Activated naive CD4-positive, alpha-beta T cell treated with anti-CD3 and anti-CD28 coated beads for 36 hours (primary cell): ENCODE measurements at regions not wholly inside any gene's neighbourhood (a gene's known extent, or its start where the extent isn't known, plus 50 kb on each side); places are given as distances from the start of the nearest gene placed in this dataset.

Experiments
- CTCF ChIA-PET: fragments of 350-600 bp; sonication (Branson Sonifier 250); formaldehyde crosslinking; loops from one replicate; lab custom pipeline; 2021; ENCODE audit warnings: antibody characterized with exemption; lab: Charles Lee
- DNase-seq: peaks from one replicate; pipeline ENCODE4 v3.0.0-alpha.2; 2020
- H3K27ac Mint-ChIP-seq: one replicate; pipeline ENCODE4 v1.8.0; 2021; ENCODE audit warnings: mild to moderate bottlenecking, mixed read lengths
- H3K27me3 Mint-ChIP-seq: one replicate; pipeline ENCODE4 v1.8.0; 2021; ENCODE audit warnings: low read depth, mixed read lengths
- H3K36me3 Mint-ChIP-seq: one replicate; pipeline ENCODE4 v1.8.0; 2021; ENCODE audit warnings: low read depth, mixed read lengths
- H3K4me1 Mint-ChIP-seq: one replicate; pipeline ENCODE4 v1.8.0; 2021; ENCODE audit warnings: low read depth, mixed read lengths
- H3K4me3 Mint-ChIP-seq: one replicate; pipeline ENCODE4 v1.8.0; 2021; ENCODE audit warnings: mild to moderate bottlenecking, moderate library complexity, mixed read lengths
- H3K9me3 Mint-ChIP-seq: one replicate; pipeline ENCODE4 v1.8.0; 2021; ENCODE audit warnings: mixed read lengths
- intact Hi-C: fragments of 100-400 bp; cut with micrococcal nuclease; formaldehyde crosslinking; loops from one replicate; pipeline ENCODE4 v1.15.1; 2023

DNA sequence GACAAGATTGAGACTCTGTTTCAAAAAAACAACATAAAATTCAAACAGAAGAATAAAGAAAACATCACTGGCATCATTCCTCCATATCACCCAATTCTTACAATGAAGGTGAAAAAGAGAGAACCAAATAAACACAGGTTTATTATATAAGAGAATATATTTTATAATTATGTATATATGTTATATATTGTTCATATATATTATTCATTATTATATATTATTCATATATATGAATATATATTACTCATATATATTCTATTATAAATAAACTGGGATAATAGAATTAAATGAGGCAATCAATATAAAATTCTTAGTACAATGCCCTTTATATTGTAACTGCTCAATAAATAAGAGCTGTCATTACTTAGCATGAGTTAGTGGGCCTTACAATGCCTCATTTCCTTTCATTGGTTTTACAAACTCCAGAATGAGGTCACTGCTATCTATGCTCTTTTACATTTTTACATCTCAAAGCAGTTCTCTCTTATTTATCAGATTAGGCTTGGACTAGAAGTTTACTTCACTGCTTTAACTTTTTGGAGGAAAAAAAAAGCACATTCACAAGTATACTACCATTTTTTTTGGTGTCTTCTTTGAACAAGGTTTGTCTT is 135.5 kb upstream of the TTC14 start:
- Mint-ChIP-seq H3K4me1 (no peaks in the 10 kb centered on the region), H3K36me3 (no peaks in the 10 kb centered on the region), H3K9me3 (no peaks in the 10 kb centered on the region), H3K27me3 (no peaks in the 10 kb centered on the region), H3K27ac (no peak overlapping the region), H3K4me3 (no peak overlapping the region)
- CTCF ChIA-PET, result no interaction called here
- DNase-seq, result no peak
- intact Hi-C loops, result no loop called here

DNA sequence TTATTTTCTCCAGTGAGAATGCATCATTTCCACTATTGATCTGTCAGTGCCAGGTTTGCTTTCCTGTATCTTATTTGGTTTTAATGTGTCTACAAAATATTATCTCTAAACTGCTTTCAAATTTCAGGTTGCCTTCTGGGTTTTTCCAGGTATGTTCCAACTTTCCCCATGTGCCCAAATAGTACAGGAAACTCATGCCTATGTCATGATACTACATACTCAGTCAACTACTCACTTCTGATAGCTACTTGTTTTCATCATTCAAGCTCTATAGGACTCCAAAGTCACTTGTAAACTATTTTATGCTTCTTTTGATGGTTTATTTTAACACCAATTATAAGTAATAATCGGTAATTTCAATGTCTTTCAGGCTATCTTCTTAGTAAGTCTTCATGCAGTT is 134.8 kb upstream of the TTC14 start:
- H3K9me3 Mint-ChIP-seq, result no peaks in the 10 kb centered on the region
- intact Hi-C loops, result no loop called here

DNA sequence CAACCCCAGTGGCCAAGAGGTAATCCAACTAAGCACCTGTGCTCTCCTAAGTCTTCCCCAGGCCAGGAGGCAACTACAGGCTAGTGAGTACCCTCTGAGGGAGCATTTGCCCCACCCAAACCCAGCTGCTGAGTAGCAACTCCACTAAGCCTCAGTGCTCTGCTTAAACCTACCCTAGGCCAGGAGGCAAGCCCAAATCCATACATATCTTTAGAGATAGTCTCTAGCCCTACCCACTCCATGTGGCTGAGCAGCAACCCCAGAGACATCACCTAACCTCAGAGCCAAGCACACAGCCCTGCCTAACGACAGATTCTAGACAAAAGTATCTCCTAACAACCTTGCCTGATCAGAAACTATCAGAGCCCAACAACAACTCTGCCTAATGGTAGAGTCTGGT is 132.8 kb upstream of the TTC14 start:
- no peak overlapping the region for H3K27ac Mint-ChIP-seq
- intact Hi-C loops, result no loop called here
- no peaks in the 10 kb centered on the region for H3K9me3 Mint-ChIP-seq
- H3K36me3 Mint-ChIP-seq, result no peaks in the 10 kb centered on the region
- CTCF ChIA-PET, result no interaction called here
- no peak overlapping the region for H3K4me3 Mint-ChIP-seq
- no peaks in the 10 kb centered on the region for H3K27me3 Mint-ChIP-seq
- no peaks in the 10 kb centered on the region for H3K4me1 Mint-ChIP-seq
- DNase-seq, result no peak

More for the DNA sequence above, 134.8 kb upstream of the TTC14 start:
- Mint-ChIP-seq H3K4me1 (no peaks in the 10 kb centered on the region), H3K27me3 (no peaks in the 10 kb centered on the region), H3K36me3 (no peaks in the 10 kb centered on the region), H3K4me3 (no peak overlapping the region), H3K27ac (no peak overlapping the region)
- DNase-seq, result no peak
- CTCF ChIA-PET, result no interaction called here

DNA sequence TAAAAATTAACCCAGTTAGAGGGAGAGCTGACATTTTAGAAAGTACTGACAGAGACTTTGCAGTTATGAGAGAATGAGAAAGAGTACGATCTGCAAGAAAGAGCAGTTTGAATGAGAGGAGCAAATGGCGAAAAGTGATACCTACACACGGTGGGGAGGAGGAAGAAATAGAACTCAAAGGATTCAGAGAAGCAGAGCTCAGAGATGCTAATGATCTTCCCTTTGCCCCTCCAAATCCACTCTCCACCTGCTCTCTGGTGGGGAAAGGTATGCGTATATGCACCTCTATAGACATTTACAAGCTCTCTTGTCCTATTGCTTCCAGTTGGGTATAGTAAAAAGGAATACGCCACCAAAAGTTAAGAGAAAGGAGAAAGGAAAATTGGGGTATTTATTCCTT is 123.3 kb upstream of the TTC14 start:
- Mint-ChIP-seq H3K27ac (no peak overlapping the region), H3K4me1 (no peaks in the 10 kb centered on the region), H3K4me3 (no peak overlapping the region), H3K9me3 (peaks cover 3% of the 10 kb centered on the region), H3K36me3 (no peaks in the 10 kb centered on the region), H3K27me3 (peaks cover 2% of the 10 kb centered on the region)
- intact Hi-C loops, result no loop called here
- DNase-seq, result no peak
- CTCF ChIA-PET, result interaction anchor here (1.3 kb wide), 1 partner anchor 14 kb away, joined by 3 read pairs; no protein-coding TSS in a partner anchor

DNA sequence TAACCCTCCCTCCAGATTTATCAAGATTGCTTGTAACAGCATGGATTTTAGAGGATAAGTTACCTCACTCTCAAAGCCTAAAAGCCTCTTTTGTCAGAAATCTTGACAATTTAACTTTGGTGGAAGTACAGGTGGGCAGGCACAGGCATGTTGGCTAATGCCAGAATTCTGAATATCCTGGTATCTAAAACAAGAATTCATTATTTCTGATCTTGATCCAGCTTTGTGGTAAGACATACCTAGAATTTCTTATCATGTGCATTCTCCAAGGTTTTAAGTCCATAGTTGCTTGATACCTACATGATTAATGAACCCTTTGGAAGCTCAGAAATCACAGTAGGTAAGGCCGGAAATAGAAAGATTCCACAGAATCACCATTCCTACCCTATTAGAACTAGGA is 109.9 kb upstream of the TTC14 start:
- intact Hi-C loops, result no loop called here
- DNase-seq, result no peak
- CTCF ChIA-PET, result no interaction called here
- H3K9me3 Mint-ChIP-seq, result peaks cover 18% of the 10 kb centered on the region
- no peaks in the 10 kb centered on the region for H3K27me3 Mint-ChIP-seq
- no peak overlapping the region for H3K27ac Mint-ChIP-seq
- no peak overlapping the region for H3K4me3 Mint-ChIP-seq
- H3K36me3 Mint-ChIP-seq, result no peaks in the 10 kb centered on the region
- H3K4me1 Mint-ChIP-seq, result no peaks in the 10 kb centered on the region

DNA sequence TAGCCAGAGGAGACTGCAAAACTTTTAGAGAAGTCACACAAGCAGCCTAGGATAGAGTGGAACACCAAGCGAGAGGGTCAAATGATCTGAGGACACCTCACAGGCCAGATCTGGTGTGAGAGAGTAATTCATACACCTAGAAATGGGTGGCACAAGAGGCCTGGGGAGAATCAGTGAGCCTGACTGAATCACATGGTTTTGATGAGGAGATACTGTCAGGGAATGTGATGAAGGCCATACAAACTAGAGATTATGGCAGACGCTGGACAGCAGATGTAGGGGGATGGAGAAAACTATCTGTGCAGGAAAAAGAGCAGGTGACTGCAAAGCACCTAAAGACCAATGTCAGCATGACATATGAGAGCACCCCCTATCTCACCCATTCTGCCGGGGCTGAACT is 105.0 kb upstream of the TTC14 start:
- H3K36me3 Mint-ChIP-seq, result no peaks in the 10 kb centered on the region
- no peak for DNase-seq
- H3K4me3 Mint-ChIP-seq, result no peak overlapping the region
- intact Hi-C loops, result no loop called here
- H3K27ac Mint-ChIP-seq, result no peak overlapping the region
- H3K9me3 Mint-ChIP-seq, result peaks cover 18% of the 10 kb centered on the region
- H3K27me3 Mint-ChIP-seq, result no peaks in the 10 kb centered on the region
- CTCF ChIA-PET, result no interaction called here
- H3K4me1 Mint-ChIP-seq, result no peaks in the 10 kb centered on the region

DNA sequence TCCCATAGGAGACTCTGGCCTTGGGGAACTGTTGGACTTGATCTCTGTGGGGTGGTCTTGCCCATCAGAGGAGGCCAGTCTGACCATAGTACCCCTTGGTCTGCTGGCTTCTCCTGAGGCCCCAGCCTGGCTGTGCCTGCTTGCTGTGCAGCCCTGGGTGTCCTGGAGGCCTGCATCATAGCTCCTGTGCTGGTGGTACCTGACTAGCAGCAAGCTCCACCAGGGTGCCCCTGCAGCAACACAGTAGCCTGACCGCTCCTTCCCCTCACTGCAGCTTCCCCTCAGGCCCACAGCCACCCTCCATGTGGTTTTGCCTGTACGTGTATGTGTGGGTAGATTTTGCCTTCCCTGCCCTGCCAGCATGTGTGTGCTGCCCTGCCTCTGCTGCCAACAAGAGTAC is 85.6 kb upstream of the TTC14 start:
- H3K27me3 Mint-ChIP-seq, result peaks cover 4% of the 10 kb centered on the region
- DNase-seq, result no peak
- intact Hi-C loops, result no loop called here
- CTCF ChIA-PET, result no interaction called here
- H3K4me3 Mint-ChIP-seq, result no peak overlapping the region
- H3K36me3 Mint-ChIP-seq, result no peaks in the 10 kb centered on the region
- no peaks in the 10 kb centered on the region for H3K4me1 Mint-ChIP-seq
- H3K27ac Mint-ChIP-seq, result no peak overlapping the region
- H3K9me3 Mint-ChIP-seq, result peaks cover 13% of the 10 kb centered on the region

DNA sequence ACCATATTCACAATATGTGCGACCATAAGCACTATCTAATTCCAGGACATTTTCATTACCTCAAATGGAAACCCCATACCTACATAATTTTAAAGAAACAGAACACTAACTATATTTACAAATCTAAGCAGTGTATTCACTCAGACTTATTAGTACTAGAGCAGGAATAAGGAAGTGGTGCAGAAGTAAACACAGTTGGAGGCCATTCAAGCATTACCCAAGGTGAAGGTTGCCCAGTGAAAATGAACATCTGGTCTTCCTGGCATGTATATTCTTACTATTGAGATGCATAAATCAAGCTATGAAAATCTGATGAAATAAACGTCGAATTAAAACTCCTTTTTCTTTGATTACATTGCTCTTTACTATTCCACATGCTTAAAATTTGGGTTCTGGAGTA is 78.9 kb upstream of the TTC14 start:
- Mint-ChIP-seq H3K4me3 (no peak overlapping the region), H3K36me3 (no peaks in the 10 kb centered on the region), H3K9me3 (peaks cover 5% of the 10 kb centered on the region), H3K4me1 (no peaks in the 10 kb centered on the region), H3K27me3 (peaks cover 2% of the 10 kb centered on the region), H3K27ac (no peak overlapping the region)
- CTCF ChIA-PET, result no interaction called here
- no peak for DNase-seq
- intact Hi-C loops, result no loop called here

DNA sequence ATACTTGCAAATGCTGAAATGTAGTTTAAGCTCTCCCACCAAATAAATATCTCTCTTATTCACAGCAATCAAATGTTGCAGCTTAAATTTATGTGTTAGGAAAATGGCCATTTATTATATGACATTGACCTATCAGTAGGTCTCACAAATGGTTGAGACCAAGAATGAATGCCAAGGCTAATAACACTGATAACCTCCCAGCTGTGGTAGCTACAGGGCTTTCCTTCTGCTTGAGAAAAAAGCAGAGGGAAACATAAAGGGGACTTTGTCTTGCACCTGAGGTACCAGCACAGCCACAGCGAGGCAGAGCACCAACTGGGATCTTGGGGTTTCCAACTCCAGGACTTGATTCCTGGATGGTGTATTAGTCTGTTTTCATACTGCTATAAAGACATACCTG is 73.1 kb upstream of the TTC14 start:
- H3K36me3 Mint-ChIP-seq, result no peaks in the 10 kb centered on the region
- H3K27ac Mint-ChIP-seq, result no peak overlapping the region
- H3K4me3 Mint-ChIP-seq, result no peak overlapping the region
- DNase-seq, result no peak
- intact Hi-C loops, result no loop called here
- CTCF ChIA-PET, result no interaction called here
- no peaks in the 10 kb centered on the region for H3K4me1 Mint-ChIP-seq
- H3K9me3 Mint-ChIP-seq, result no peaks in the 10 kb centered on the region
- H3K27me3 Mint-ChIP-seq, result peaks cover 2% of the 10 kb centered on the region

DNA sequence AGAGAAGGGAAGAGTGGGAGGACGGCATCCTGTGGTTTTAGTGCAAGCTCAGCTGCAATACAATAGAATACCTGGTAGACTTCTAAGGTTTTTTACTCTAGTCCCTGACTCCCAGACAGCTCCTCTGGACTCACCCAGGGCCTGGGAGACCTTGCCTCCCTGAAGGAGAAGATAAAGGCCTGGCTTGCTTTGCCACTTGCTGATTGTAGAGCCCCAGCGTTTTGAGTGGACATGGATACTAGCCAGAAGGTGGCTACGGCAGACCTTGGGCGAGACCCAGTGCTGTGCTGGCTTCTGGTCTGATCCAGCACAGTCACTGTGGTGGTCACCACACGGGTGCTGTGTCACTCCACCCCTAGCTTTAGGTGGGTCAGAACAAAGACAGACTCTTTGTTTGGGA is 72.2 kb upstream of the TTC14 start:
- CTCF ChIA-PET, result no interaction called here
- Mint-ChIP-seq H3K27me3 (peaks cover 2% of the 10 kb centered on the region), H3K4me1 (no peaks in the 10 kb centered on the region), H3K27ac (no peak overlapping the region), H3K4me3 (no peak overlapping the region), H3K9me3 (no peaks in the 10 kb centered on the region), H3K36me3 (no peaks in the 10 kb centered on the region)
- DNase-seq, result no peak
- intact Hi-C loops, result no loop called here

DNA sequence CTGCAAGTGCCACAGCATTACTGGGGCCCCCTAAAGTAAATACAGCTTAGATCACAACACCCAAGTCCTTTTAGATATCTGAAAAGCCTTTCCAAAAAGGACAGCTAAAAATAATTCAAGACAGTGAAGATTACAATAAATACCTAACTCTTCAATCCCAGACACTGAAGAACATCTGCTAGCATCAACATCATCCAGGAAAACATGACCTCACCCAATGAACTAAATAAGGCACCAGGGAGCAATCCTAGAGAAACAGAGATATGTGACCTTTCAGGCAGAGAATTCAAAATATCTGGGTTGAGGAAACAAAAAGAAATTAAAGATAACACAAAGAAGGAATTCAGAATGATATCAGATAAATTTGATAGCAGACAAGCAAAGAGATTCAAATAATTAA is 71.7 kb upstream of the TTC14 start:
- Mint-ChIP-seq H3K4me3 (no peak overlapping the region), H3K27me3 (peaks cover 2% of the 10 kb centered on the region), H3K36me3 (no peaks in the 10 kb centered on the region), H3K9me3 (no peaks in the 10 kb centered on the region), H3K4me1 (no peaks in the 10 kb centered on the region), H3K27ac (no peak overlapping the region)
- DNase-seq, result no peak
- intact Hi-C loops, result no loop called here
- CTCF ChIA-PET, result no interaction called here

DNA sequence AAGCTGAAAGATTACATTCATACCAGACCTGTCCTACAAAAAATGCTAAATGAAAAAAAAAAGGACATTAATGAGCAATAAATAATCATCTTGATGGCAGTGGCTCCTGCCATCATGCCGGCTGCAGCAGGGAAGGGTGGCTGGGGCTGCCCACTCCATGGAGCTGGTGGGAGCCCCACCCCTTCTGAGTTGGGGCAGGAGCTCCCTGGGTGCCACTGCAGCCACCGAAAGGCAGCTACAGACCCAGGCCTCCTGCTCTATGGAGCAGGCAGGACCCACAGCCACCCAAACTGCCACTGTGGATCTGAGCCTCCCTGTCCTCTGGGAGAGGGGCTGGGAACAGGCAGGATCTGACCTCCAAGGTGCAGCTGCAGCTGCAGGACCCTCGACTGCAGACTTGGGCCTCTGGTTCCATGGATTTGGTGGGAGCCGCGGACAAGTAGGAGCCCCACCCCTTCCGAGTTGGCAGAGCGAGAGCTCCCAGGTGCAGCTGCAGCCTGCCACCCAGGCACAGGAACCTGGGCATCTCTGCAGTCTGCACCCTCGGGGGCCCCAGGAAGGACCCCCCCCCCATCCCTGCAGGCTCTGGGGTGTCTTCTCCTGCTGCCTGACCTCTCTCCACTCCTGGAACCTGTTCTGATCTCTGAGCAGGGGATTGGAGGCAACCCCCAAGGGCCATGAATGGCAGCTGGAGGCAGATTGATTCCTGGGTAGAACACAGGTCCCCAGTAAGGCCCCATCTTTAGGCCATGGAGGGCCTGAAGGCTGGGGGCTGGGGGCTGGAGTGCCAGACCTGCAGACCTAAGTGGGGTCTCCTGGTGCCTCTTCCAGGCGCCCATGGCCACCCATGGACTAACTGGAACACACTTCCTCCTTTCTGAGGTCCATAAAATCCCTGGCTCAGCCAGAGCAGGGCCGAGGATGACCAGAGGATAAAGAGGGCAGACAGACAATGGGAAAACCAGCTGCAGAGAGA is 70.4 kb upstream of the TTC14 start:
- H3K4me1 Mint-ChIP-seq, result no peaks in the 10 kb centered on the region
- no peak overlapping the region for H3K27ac Mint-ChIP-seq
- H3K4me3 Mint-ChIP-seq, result no peak overlapping the region
- H3K36me3 Mint-ChIP-seq, result no peaks in the 10 kb centered on the region
- CTCF ChIA-PET, result no interaction called here
- intact Hi-C loops, result no loop called here
- no peaks in the 10 kb centered on the region for H3K9me3 Mint-ChIP-seq
- DNase-seq, result no peak
- peaks cover 8% of the 10 kb centered on the region for H3K27me3 Mint-ChIP-seq

DNA sequence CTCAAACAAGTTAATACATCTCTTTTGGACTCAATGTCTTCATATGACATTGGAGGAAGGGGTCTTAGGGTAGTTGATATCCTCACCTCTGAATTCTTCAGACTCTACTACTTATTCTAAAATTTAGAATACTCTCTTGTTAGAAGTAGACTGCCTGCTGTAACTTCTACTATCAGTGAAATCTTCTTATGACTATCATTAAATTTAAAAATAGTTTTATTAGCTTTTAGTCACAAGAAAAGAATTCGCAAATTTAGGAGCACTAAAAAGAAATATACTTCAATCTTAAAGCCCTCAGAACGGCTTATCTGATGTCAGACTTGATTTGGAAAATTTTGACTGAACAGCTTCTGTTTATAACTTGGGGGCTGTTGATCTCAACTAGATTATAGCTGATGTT is 67.1 kb upstream of the TTC14 start:
- Mint-ChIP-seq H3K36me3 (no peaks in the 10 kb centered on the region), H3K27me3 (peaks cover 14% of the 10 kb centered on the region), H3K9me3 (peaks cover 2% of the 10 kb centered on the region), H3K4me3 (no peak overlapping the region), H3K4me1 (no peaks in the 10 kb centered on the region), H3K27ac (no peak overlapping the region)
- DNase-seq, result no peak
- intact Hi-C loops, result no loop called here
- CTCF ChIA-PET, result no interaction called here
